Liver (tissue), 3 donors: ENCODE measurements at regions not wholly inside any gene's neighbourhood (a gene's known extent, or its start where the extent isn't known, plus 50 kb on each side); places are given as distances from the start of the nearest gene placed in this dataset.

Source experiments
- ATF3 ChIP-seq: IDR thresholded peaks from 2 replicates; pipeline ENCODE4 v1.6.1; 2016; ENCODE audit warnings: antibody characterized with exemption
- CTCF ChIP-seq: fragments of 150-350 bp; IDR thresholded peaks from 2 replicates; pipeline ENCODE4 v1.5.1; 2017; ENCODE audit warnings: improper control_type of control experiment, low read depth, low read length; ENCODE audit not compliant: missing input control
- GABPA ChIP-seq, 2 donors: IDR thresholded peaks in 1 of 2; conservative IDR thresholded peaks in 1 of 2; 2 replicates each; pipeline ENCODE4 v1.6.1; 2016; ENCODE audit warnings: antibody characterized with exemption in 2 of 2, mild to moderate bottlenecking in 1 of 2, moderate library complexity in 1 of 2
- JUND ChIP-seq, 2 donors: IDR thresholded peaks; 2 replicates each; pipeline ENCODE4 v1.6.1; 2016; ENCODE audit warnings: antibody characterized with exemption in 2 of 2
- MAX ChIP-seq: IDR thresholded peaks from 2 replicates; pipeline ENCODE4 v1.6.1; 2016; ENCODE audit warnings: antibody characterized with exemption
- RAD21 ChIP-seq, 2 donors: IDR thresholded peaks; 2 replicates each; pipeline ENCODE4 v1.6.1; 2016; ENCODE audit warnings: antibody characterized with exemption in 2 of 2, mild to moderate bottlenecking in 2 of 2
- REST ChIP-seq: IDR thresholded peaks from 2 replicates; pipeline ENCODE4 v1.6.1; 2016; ENCODE audit warnings: antibody characterized with exemption, mild to moderate bottlenecking
- RXRA ChIP-seq, 2 donors: IDR thresholded peaks; 2 replicates each; pipeline ENCODE4 v1.6.1; 2017 to 2018; ENCODE audit warnings: antibody characterized with exemption in 2 of 2, mild to moderate bottlenecking in 1 of 2
- SP1 ChIP-seq: IDR thresholded peaks from 2 replicates; pipeline ENCODE4 v1.6.1; 2018; ENCODE audit warnings: antibody characterized with exemption, mild to moderate bottlenecking
- TAF1 ChIP-seq: conservative IDR thresholded peaks from 2 replicates; pipeline ENCODE4 v1.6.1; 2016; ENCODE audit warnings: antibody characterized with exemption, mild to moderate bottlenecking
- YY1 ChIP-seq: IDR thresholded peaks from 2 replicates; pipeline ENCODE4 v1.6.1; 2016; ENCODE audit warnings: antibody characterized with exemption, mild to moderate bottlenecking
- ZBTB33 ChIP-seq: IDR thresholded peaks from 2 replicates; pipeline ENCODE4 v1.6.1; 2016; ENCODE audit warnings: antibody characterized with exemption
- donor health status: healthy.
- donor health status: healthy.

- TF ChIP-seq ZBTB33 (no peak), GABPA (IDR thresholded peaks at IDR 0.05 in 1 of 2, conservative IDR thresholded peaks at IDR 0.05 in 1 of 2) (no peak), CTCF (no peak), YY1 (no peak), ATF3 (no peak), REST (no peak), RXRA (IDR thresholded peaks at IDR 0.05) (no peak), TAF1 (no peak), JUND (IDR thresholded peaks at IDR 0.05) (no peak), MAX (no peak), RAD21 (IDR thresholded peaks at IDR 0.05) (no peak), SP1 (no peak)
These were observed 186.1 kb downstream of the TMEM114 start for GRCh38 chr16:8403978-8404749.
